Right lobe of liver (tissue), 6 donors: ENCODE measurements at regions not wholly inside any gene's neighbourhood (a gene's known extent, or its start where the extent isn't known, plus 50 kb on each side); places are given as distances from the start of the nearest gene placed in this dataset.

Source experiments
- ATAC-seq, 4 donors: fragments of 200-7000 bp; cut with Tn5 transposase; one replicate each; pipeline ENCODE4 v1.9.1; 2020; ENCODE audit warnings: mild to moderate bottlenecking in 4 of 4, moderate library complexity in 4 of 4
- DNase-seq, 3 donors: peaks; one replicate each; pipeline ENCODE4 v3.0.0-alpha.2; 2020
- H3K27ac ChIP-seq, 3 donors: fragments of 200-600 bp; one replicate each; pipeline ENCODE4 v1.8.0; 2022
- H3K27me3 ChIP-seq, 2 donors: fragments of 200-600 bp; one replicate each; pipeline ENCODE4 v1.8.0; 2022
- H3K36me3 ChIP-seq, 4 donors: fragments of 200-600 bp; sonication (generic) in 1 of 4; one replicate each; pipeline versions ENCODE4 v1.5.1 to v1.8.0; 2017 to 2022; ENCODE audit warnings: control low read depth in 1 of 4
- H3K4me1 ChIP-seq, 4 donors: fragments of 200-600 bp; sonication (generic) in 1 of 4; one replicate each; pipeline versions ENCODE4 v1.5.1 to v1.8.0; 2017 to 2022; ENCODE audit warnings: control low read depth in 1 of 4
- H3K4me3 ChIP-seq, 3 donors: fragments of 200-600 bp; one replicate each; pipeline ENCODE4 v1.8.0; 2022
- H3K9me3 ChIP-seq, 4 donors: fragments of 200-600 bp; sonication (generic) in 1 of 4; one replicate each; pipeline versions ENCODE4 v1.5.1 to v1.8.0; 2017 to 2022; ENCODE audit warnings: control low read depth in 1 of 4
- CTCF ChIP-seq, 4 donors: fragments of 200-600 bp in 3 of 4; fragments of 450-650 bp in 1 of 4; IDR thresholded peaks; one replicate each; pipeline versions ENCODE4 v1.5.1 to v1.8.0; 2016 to 2022; ENCODE audit warnings: antibody characterized with exemption in 4 of 4, mild to moderate bottlenecking in 2 of 4
- POLR2A ChIP-seq: fragments of 450-650 bp; IDR thresholded peaks from one replicate; pipeline ENCODE4 v1.6.1; 2017; ENCODE audit warnings: antibody characterized with exemption, mild to moderate bottlenecking
- WGBS: methylation state at CpG from one replicate; pipeline ENCODE4 v1.1.6; 2018; ENCODE audit warnings: low coverage, low lambda C conversion rate; ENCODE audit not compliant: insufficient coverage; ENCODE audit errors: missing lambda C conversion rate; 5-methylcytosine and 5-hydroxymethylcytosine counted together
- intact Hi-C, 2 donors: fragments of 100-400 bp; cut with DNase I; formaldehyde crosslinking; loops; one replicate each; pipeline versions ENCODE4 v1.11.2 to v1.14.1; 2022
- donor health status: DM: no; HTN: yes; CAD: no.
- donor health status: DM: no; HTN: no; CAD: no.
- donor health status: DM: no; HTN: no; CAD: no.
- donor health status: DM: no; HTN: yes; CAD: no.
- donor health status: DM: no; HTN: yes; CAD: no.

GRCh38 chr4:18440527-18441202, 419.1 kb upstream of the LCORL start:
- no peak for ATAC-seq
- Histone ChIP-seq H3K4me1 (no peaks in the 10 kb centered on the region), H3K27ac (no peak overlapping the region), H3K36me3 (no peaks in the 10 kb centered on the region), H3K4me3 (no peak overlapping the region), H3K27me3 (no peaks in the 10 kb centered on the region), H3K9me3 (no peaks in the 10 kb centered on the region)
- TF ChIP-seq CTCF (IDR thresholded peaks at IDR 0.05) (no peak), POLR2A (no peak)
- intact Hi-C loops: no loop called here
- 27% methylated on average over 7 of the region's 7 CpGs for WGBS
- DNase-seq: no peak

GRCh38 chr4:18439311-18439710, 417.8 kb upstream of the LCORL start:
- no peaks in the 10 kb centered on the region for H3K36me3 ChIP-seq
- no peak overlapping the region for H3K4me3 ChIP-seq
- intact Hi-C loops: no loop called here
- no peaks in the 10 kb centered on the region for H3K4me1 ChIP-seq
- H3K9me3 ChIP-seq: no peaks in the 10 kb centered on the region
- ATAC-seq (no peak), DNase-seq (no peak)
- no peak for TF ChIP-seq POLR2A
- no peak for TF ChIP-seq CTCF (IDR thresholded peaks at IDR 0.05)
- no peak overlapping the region for H3K27ac ChIP-seq
- H3K27me3 ChIP-seq: no peaks in the 10 kb centered on the region
- 31% methylated on average over 3 of the region's 3 CpGs for WGBS

GRCh38 chr4:18435781-18436180, 414.2 kb upstream of the LCORL start:
- H3K4me1 ChIP-seq: no peaks in the 10 kb centered on the region
- intact Hi-C loops: no loop called here
- no peak overlapping the region for H3K27ac ChIP-seq
- H3K9me3 ChIP-seq: no peaks in the 10 kb centered on the region
- H3K36me3 ChIP-seq: no peaks in the 10 kb centered on the region
- TF ChIP-seq CTCF (IDR thresholded peaks at IDR 0.05) (no peak), POLR2A (no peak)
- no peak overlapping the region for H3K4me3 ChIP-seq
- DNase-seq: no peak
- ATAC-seq: no peak
- H3K27me3 ChIP-seq: no peaks in the 10 kb centered on the region

- intact Hi-C loops: no loop called here
- DNase-seq (no peak), ATAC-seq (no peak)
- Histone ChIP-seq H3K27me3 (no peaks in the 10 kb centered on the region), H3K4me3 (no peak overlapping the region), H3K9me3 (no peaks in the 10 kb centered on the region), H3K36me3 (no peaks in the 10 kb centered on the region), H3K27ac (no peak overlapping the region), H3K4me1 (no peaks in the 10 kb centered on the region)
- TF ChIP-seq CTCF (IDR thresholded peaks at IDR 0.05) (no peak), POLR2A (no peak)
- 61% methylated on average over 3 of the region's 4 CpGs for WGBS
Measured at GRCh38 chr4:18422685-18423084, 401.1 kb upstream of the LCORL start.

- Histone ChIP-seq H3K4me1 (no peaks in the 10 kb centered on the region), H3K27me3 (no peaks in the 10 kb centered on the region), H3K9me3 (no peaks in the 10 kb centered on the region), H3K4me3 (no peak overlapping the region), H3K36me3 (no peaks in the 10 kb centered on the region), H3K27ac (no peak overlapping the region)
- DNase-seq (no peak), ATAC-seq (no peak)
- no peak for TF ChIP-seq CTCF (IDR thresholded peaks at IDR 0.05)
- TF ChIP-seq POLR2A: no peak
- WGBS: 64% methylated on average over 2 of the region's 2 CpGs
- intact Hi-C loops: no loop called here
Measured at GRCh38 chr4:18421519-18421918, 400.0 kb upstream of the LCORL start.
